A673 (cell line): ENCODE measurements at regions not wholly inside any gene's neighbourhood (a gene's known extent, or its start where the extent isn't known, plus 50 kb on each side); places are given as distances from the start of the nearest gene placed in this dataset.

ENCODE experiments used
- BruUV-seq: library from RNA; stranded (reverse); fragments of 400-500 nt; replicated peaks from 2 replicates; lab custom pipeline; 2021; lab: Mats Ljungman, UMichigan
- CTCF ChIA-PET: fragments of 300-600 bp; sonication (Branson Sonifier 250); formaldehyde crosslinking; loops from one replicate; lab custom pipeline; 2022; ENCODE audit warnings: antibody characterized with exemption; lab: Charles Lee
- POLR2A ChIA-PET: fragments of 300-600 bp; sonication (Branson Sonifier 250); formaldehyde crosslinking; loops from one replicate; lab custom pipeline; 2022; ENCODE audit warnings: antibody characterized with exemption; ENCODE audit not compliant: low non-redundant PET; lab: Charles Lee
- DNase-seq: peaks from one replicate; pipeline ENCODE4 v3.0.0-alpha.2; 2015; ENCODE audit warnings: low spot score
- H3K27ac ChIP-seq: fragments of 200-600 bp; sonication (generic); 2 replicates; pipeline ENCODE4 v1.5.1; 2016; ENCODE audit warnings: mixed run types, low read depth, mild to moderate bottlenecking, mixed read lengths, antibody characterized with exemption, low read length; ENCODE audit not compliant: poor library complexity, severe bottlenecking
- H3K27me3 ChIP-seq: fragments of 200-600 bp; sonication (generic); replicated peaks from 2 replicates; pipeline ENCODE4 v1.6.1; 2017; ENCODE audit warnings: mixed run types, low read depth, mild to moderate bottlenecking, mixed read lengths, antibody characterized with exemption, low read length; ENCODE audit not compliant: insufficient read depth, poor library complexity
- H3K36me3 ChIP-seq: fragments of 200-600 bp; sonication (generic); 2 replicates; pipeline ENCODE4 v1.6.1; 2016; ENCODE audit warnings: mixed run types, mild to moderate bottlenecking, mixed read lengths, antibody characterized with exemption, low read length; ENCODE audit not compliant: insufficient read depth, poor library complexity, severe bottlenecking
- H3K4me1 ChIP-seq: fragments of 200-600 bp; sonication (generic); 2 replicates; pipeline ENCODE4 v1.6.1; 2017; ENCODE audit warnings: mixed run types, mild to moderate bottlenecking, mixed read lengths, antibody characterized with exemption, low read length; ENCODE audit not compliant: insufficient read depth, poor library complexity, severe bottlenecking
- H3K4me3 ChIP-seq: fragments of 200-600 bp; sonication (generic); 2 replicates; pipeline ENCODE4 v1.5.1; 2016; ENCODE audit warnings: low read depth, mixed run types, mild to moderate bottlenecking, mixed read lengths, low read length; ENCODE audit not compliant: poor library complexity, severe bottlenecking
- H3K9me3 ChIP-seq: fragments of 200-600 bp; sonication (generic); 2 replicates; pipeline ENCODE4 v1.6.1; 2016; ENCODE audit warnings: mixed run types, low read depth, mild to moderate bottlenecking, mixed read lengths, antibody characterized with exemption, low read length; ENCODE audit not compliant: poor library complexity, severe bottlenecking
- CTCF ChIP-seq: fragments of 300-800, 200-600 bp; sonication (generic); conservative IDR thresholded peaks from 2 replicates; pipeline ENCODE4 v1.5.1; 2017; ENCODE audit warnings: low read depth, mild to moderate bottlenecking, antibody characterized with exemption, low read length, moderate library complexity, mixed read lengths
- EZH2 ChIP-seq: fragments of 200-600 bp; sonication (generic); IDR thresholded peaks from 2 replicates; pipeline ENCODE4 v1.6.1; 2017; ENCODE audit warnings: borderline replicate concordance, low read depth, mild to moderate bottlenecking, mixed read lengths, antibody characterized with exemption, low read length; ENCODE audit not compliant: poor library complexity, severe bottlenecking
- intact Hi-C: fragments of 100-400 bp; cut with micrococcal nuclease; formaldehyde crosslinking; loops from one replicate; pipeline ENCODE4 v1.10.0; 2022; ENCODE audit not compliant: unreplicated experiment

- ChIA-PET POLR2A (no interaction called here), CTCF (no interaction called here)
- H3K27ac ChIP-seq: no peak overlapping the region
- DNase-seq: no peak
- no peaks in the 10 kb centered on the region for H3K4me1 ChIP-seq
- H3K27me3 ChIP-seq: no peaks in the 10 kb centered on the region
- intact Hi-C loops: no loop called here
- BruUV-seq: no TSS peak
- no peaks in the 10 kb centered on the region for H3K9me3 ChIP-seq
- H3K36me3 ChIP-seq: no peaks in the 10 kb centered on the region
- TF ChIP-seq EZH2: no peak
- no peak for TF ChIP-seq CTCF
- H3K4me3 ChIP-seq: no peak overlapping the region
These were observed 423.0 kb upstream of the CNKSR2 start for GRCh38 chrX:20951016-20951810.

- Histone ChIP-seq H3K4me1 (no peaks in the 10 kb centered on the region), H3K36me3 (no peaks in the 10 kb centered on the region), H3K4me3 (no peak overlapping the region), H3K9me3 (no peaks in the 10 kb centered on the region), H3K27ac (no peak overlapping the region), H3K27me3 (no peaks in the 10 kb centered on the region)
- CTCF ChIA-PET: no interaction called here
- no TSS peak for BruUV-seq
- POLR2A ChIA-PET: interaction anchor here (0.6 kb wide), 1 partner anchor 919 kb away, joined by 5 read pairs; no protein-coding TSS in a partner anchor
- no peak for TF ChIP-seq EZH2
- TF ChIP-seq CTCF: no peak
- intact Hi-C loops: no loop called here
- DNase-seq: no peak
These were observed 426.8 kb upstream of the CNKSR2 start for GRCh38 chrX:20947411-20947912.

GRCh38 chrX:20913760-20914159 is 460.5 kb upstream of the CNKSR2 start:
- CTCF ChIA-PET: no interaction called here
- no TSS peak for BruUV-seq
- POLR2A ChIA-PET: no interaction called here
- intact Hi-C loops: no loop called here
- peak; percentile 1 for DNase-seq
- no peak for TF ChIP-seq CTCF
- no peak for TF ChIP-seq EZH2
- H3K27me3 ChIP-seq: no peaks in the 10 kb centered on the region
- H3K36me3 ChIP-seq: no peaks in the 10 kb centered on the region
- no peaks in the 10 kb centered on the region for H3K9me3 ChIP-seq
- H3K4me3 ChIP-seq: no peak overlapping the region
- H3K4me1 ChIP-seq: no peaks in the 10 kb centered on the region
- no peak overlapping the region for H3K27ac ChIP-seq
